Endodermal cell (in vitro differentiated cells): ENCODE measurements at regions not wholly inside any gene's neighbourhood (a gene's known extent, or its start where the extent isn't known, plus 50 kb on each side); places are given as distances from the start of the nearest gene placed in this dataset.
A peak's percentile ranks its signal among the peaks of the same experiment; 100 is the strongest.

Experiments used
- DNase-seq: peaks from one replicate; pipeline ENCODE4 v3.0.0-alpha.2; 2017
- H3K27ac ChIP-seq: 2 replicates; pipeline ENCODE4 v1.5.1; 2013; ENCODE audit warnings: mild to moderate bottlenecking, low read depth, low read length, moderate library complexity
- H3K27me3 ChIP-seq: 2 replicates; pipeline ENCODE4 v1.6.1; 2013; ENCODE audit warnings: mild to moderate bottlenecking, low read length, moderate library complexity; ENCODE audit not compliant: insufficient read depth, control insufficient read depth, poor library complexity, severe bottlenecking
- H3K36me3 ChIP-seq: 2 replicates; pipeline ENCODE4 v1.7.0; 2013; ENCODE audit warnings: mild to moderate bottlenecking, low read length, moderate library complexity; ENCODE audit not compliant: control insufficient read depth, insufficient read depth
- H3K4me1 ChIP-seq: one replicate; pipeline ENCODE4 v1.7.0; 2013; ENCODE audit warnings: low read length; ENCODE audit not compliant: control insufficient read depth, insufficient read depth
- H3K4me3 ChIP-seq: 2 replicates; pipeline ENCODE4 v1.5.1; 2013; ENCODE audit warnings: mild to moderate bottlenecking, low read length, moderate library complexity
- H3K9ac ChIP-seq: 2 replicates; pipeline ENCODE4 v1.6.1; 2013; ENCODE audit warnings: mild to moderate bottlenecking, low read length, moderate library complexity; ENCODE audit not compliant: poor library complexity, severe bottlenecking; ENCODE audit errors: extremely low read depth
- H3K9me3 ChIP-seq: 2 replicates; pipeline ENCODE4 v1.6.1; 2013; ENCODE audit warnings: mild to moderate bottlenecking, low read length, moderate library complexity; ENCODE audit not compliant: control insufficient read depth
- H3K27ac Mint-ChIP-seq: 2 replicates; pipeline ENCODE4 v1.8.0; 2020; ENCODE audit warnings: mixed read lengths
- H3K27me3 Mint-ChIP-seq: 2 replicates; pipeline ENCODE4 v1.8.0; 2021; ENCODE audit warnings: mild to moderate bottlenecking, mixed read lengths; ENCODE audit not compliant: insufficient read depth
- H3K36me3 Mint-ChIP-seq: 2 replicates; pipeline ENCODE4 v1.8.0; 2020; ENCODE audit warnings: low read depth, mixed read lengths
- H3K4me1 Mint-ChIP-seq: 2 replicates; pipeline ENCODE4 v1.8.0; 2020; ENCODE audit warnings: mixed read lengths
- H3K4me3 Mint-ChIP-seq: 2 replicates; pipeline ENCODE4 v1.8.0; 2020; ENCODE audit warnings: mild to moderate bottlenecking, moderate library complexity, mixed read lengths
- H3K9me3 Mint-ChIP-seq: 2 replicates; pipeline ENCODE4 v1.8.0; 2020; ENCODE audit warnings: mild to moderate bottlenecking, mixed read lengths
- CTCF ChIP-seq: fragments of 200-600 bp; sonication (generic); conservative IDR thresholded peaks from 2 replicates; pipeline ENCODE4 v1.5.0; 2021; ENCODE audit warnings: antibody characterized with exemption, mild to moderate bottlenecking
- WGBS, 2 experiments: methylation state at CpG; one replicate each; pipeline versions ENCODE4 v1.1.5 to v1.1.7; 2013; ENCODE audit warnings: missing lambda C conversion rate in 2 of 2, mixed read lengths in 1 of 2; ENCODE audit not compliant: insufficient coverage in 1 of 2, insufficient read length in 1 of 2; 5-methylcytosine and 5-hydroxymethylcytosine counted together

GRCh38 chr5:27325513-27325912, 287.1 kb upstream of the CDH9 start:
- Mint-ChIP-seq H3K9me3 (no peaks in the 10 kb centered on the region), H3K4me3 (no peak overlapping the region), H3K27me3 (no peaks in the 10 kb centered on the region), H3K27ac (no peak overlapping the region), H3K4me1 (no peaks in the 10 kb centered on the region), H3K36me3 (no peaks in the 10 kb centered on the region)
- H3K4me3 ChIP-seq = no peak overlapping the region
- DNase-seq = no peak
- no peaks in the 10 kb centered on the region for H3K9me3 ChIP-seq
- TF ChIP-seq CTCF = no peak
- H3K9ac ChIP-seq = no peak overlapping the region
- H3K27me3 ChIP-seq = no peaks in the 10 kb centered on the region
- no peaks in the 10 kb centered on the region for H3K4me1 ChIP-seq
- no peak overlapping the region for H3K27ac ChIP-seq
- no peaks in the 10 kb centered on the region for H3K36me3 ChIP-seq

GRCh38 chr5:27318701-27319100, 280.3 kb upstream of the CDH9 start:
- Mint-ChIP-seq H3K36me3 (no peaks in the 10 kb centered on the region), H3K9me3 (no peaks in the 10 kb centered on the region), H3K27me3 (no peaks in the 10 kb centered on the region), H3K4me1 (no peaks in the 10 kb centered on the region), H3K4me3 (no peak overlapping the region), H3K27ac (no peak overlapping the region)
- H3K27me3 ChIP-seq = no peaks in the 10 kb centered on the region
- H3K4me1 ChIP-seq = no peaks in the 10 kb centered on the region
- H3K36me3 ChIP-seq = no peaks in the 10 kb centered on the region
- H3K9me3 ChIP-seq = no peaks in the 10 kb centered on the region
- TF ChIP-seq CTCF = no peak
- 97 to 100% methylated on average over 2 to 4 of the region's 4 CpGs for WGBS, 2 experiments
- no peak overlapping the region for H3K27ac ChIP-seq
- no peak for DNase-seq
- H3K4me3 ChIP-seq = no peak overlapping the region
- no peak overlapping the region for H3K9ac ChIP-seq

GRCh38 chr5:27316271-27316650, 277.9 kb upstream of the CDH9 start:
- Mint-ChIP-seq H3K4me1 (peaks cover 9% of the 10 kb centered on the region), H3K36me3 (no peaks in the 10 kb centered on the region), H3K27me3 (no peaks in the 10 kb centered on the region), H3K4me3 (no peak overlapping the region), H3K27ac (peak overlapping the region; percentile 41), H3K9me3 (no peaks in the 10 kb centered on the region)
- no peak overlapping the region for H3K4me3 ChIP-seq
- no peaks in the 10 kb centered on the region for H3K27me3 ChIP-seq
- 92% methylated on average over 2 of the region's 2 CpGs; no CpG with 5 or more reads in 1 of the 2 experiments for WGBS, 2 experiments
- H3K27ac ChIP-seq = no peak overlapping the region
- no peaks in the 10 kb centered on the region for H3K9me3 ChIP-seq
- DNase-seq = no peak
- TF ChIP-seq CTCF = no peak
- no peaks in the 10 kb centered on the region for H3K36me3 ChIP-seq
- H3K9ac ChIP-seq = no peak overlapping the region
- H3K4me1 ChIP-seq = no peaks in the 10 kb centered on the region
